ENCODE measurements at regions not wholly inside any gene's neighbourhood (a gene's known extent, or its start where the extent isn't known, plus 50 kb on each side); places are given as distances from the start of the nearest gene placed in this dataset.

GRCh38 chr6:98605705-98606104 is 228.7 kb upstream of the POU3F2 start:
- no peak overlapping the region for H3K4me3 ChIP-seq (replicated peaks in 1 of 2; ENCODE audit: low read depth in 2 of 2, low read length in 2 of 2)
- TF ChIP-seq CTCF (IDR thresholded peaks at IDR 0.05; ENCODE audit: low read depth, low read length), result no peak
- DNase-seq (ENCODE audit: low read depth in 2 of 2), result no peak

- no peak for TF ChIP-seq CTCF (IDR thresholded peaks at IDR 0.05; ENCODE audit: low read depth, low read length)
- no peak overlapping the region for H3K4me3 ChIP-seq (replicated peaks in 1 of 2; ENCODE audit: low read depth in 2 of 2, low read length in 2 of 2)
- DNase-seq (ENCODE audit: low read depth in 2 of 2), result no peak
Measured at GRCh38 chr6:98627129-98627775, 207.1 kb upstream of the POU3F2 start.

- H3K4me3 ChIP-seq (replicated peaks in 1 of 2; ENCODE audit: low read depth in 2 of 2, low read length in 2 of 2), result no peak overlapping the region
- DNase-seq (ENCODE audit: low read depth in 2 of 2), result no peak
- TF ChIP-seq CTCF (IDR thresholded peaks at IDR 0.05; ENCODE audit: low read depth, low read length), result no peak
Measured at GRCh38 chr6:98633886-98634285, 200.5 kb upstream of the POU3F2 start.

GRCh38 chr6:98634569-98634968 is 199.8 kb upstream of the POU3F2 start:
- no peak for TF ChIP-seq CTCF (IDR thresholded peaks at IDR 0.05; ENCODE audit: low read depth, low read length)
- no peak overlapping the region for H3K4me3 ChIP-seq (replicated peaks in 1 of 2; ENCODE audit: low read depth in 2 of 2, low read length in 2 of 2)
- no peak for DNase-seq (ENCODE audit: low read depth in 2 of 2)

GRCh38 chr6:98635191-98635590 is 199.2 kb upstream of the POU3F2 start:
- no peak overlapping the region for H3K4me3 ChIP-seq (replicated peaks in 1 of 2; ENCODE audit: low read depth in 2 of 2, low read length in 2 of 2)
- no peak for DNase-seq (ENCODE audit: low read depth in 2 of 2)
- no peak for TF ChIP-seq CTCF (IDR thresholded peaks at IDR 0.05; ENCODE audit: low read depth, low read length)

- no peak for DNase-seq (ENCODE audit: low read depth in 2 of 2)
- H3K4me3 ChIP-seq (replicated peaks in 1 of 2; ENCODE audit: low read depth in 2 of 2, low read length in 2 of 2), result no peak overlapping the region
- no peak for TF ChIP-seq CTCF (IDR thresholded peaks at IDR 0.05; ENCODE audit: low read depth, low read length)
Measured at GRCh38 chr6:98636941-98637340, 197.4 kb upstream of the POU3F2 start.

GRCh38 chr6:98639089-98639635 is 195.2 kb upstream of the POU3F2 start:
- TF ChIP-seq CTCF (IDR thresholded peaks at IDR 0.05; ENCODE audit: low read depth, low read length), result no peak
- H3K4me3 ChIP-seq (replicated peaks in 1 of 2; ENCODE audit: low read depth in 2 of 2, low read length in 2 of 2), result no peak overlapping the region
- no peak for DNase-seq (ENCODE audit: low read depth in 2 of 2)
